GM21528 (cell line): ENCODE measurements at regions not wholly inside any gene's neighbourhood (a gene's known extent, or its start where the extent isn't known, plus 50 kb on each side); places are given as distances from the start of the nearest gene placed in this dataset.
"Not testable (repeated sequence)": the region's sequence is repeated elsewhere in the genome, so short reads cannot be mapped to it uniquely, and the experiment has no call there.

ENCODE experiments used
- ATAC-seq: cut with Tn5 transposase; IDR thresholded peaks from one replicate; pipeline ENCODE4 v1.9.1; 2021; ENCODE audit warnings: mild to moderate bottlenecking, moderate library complexity; ENCODE audit not compliant: unreplicated experiment, low FRiP score

DNA sequence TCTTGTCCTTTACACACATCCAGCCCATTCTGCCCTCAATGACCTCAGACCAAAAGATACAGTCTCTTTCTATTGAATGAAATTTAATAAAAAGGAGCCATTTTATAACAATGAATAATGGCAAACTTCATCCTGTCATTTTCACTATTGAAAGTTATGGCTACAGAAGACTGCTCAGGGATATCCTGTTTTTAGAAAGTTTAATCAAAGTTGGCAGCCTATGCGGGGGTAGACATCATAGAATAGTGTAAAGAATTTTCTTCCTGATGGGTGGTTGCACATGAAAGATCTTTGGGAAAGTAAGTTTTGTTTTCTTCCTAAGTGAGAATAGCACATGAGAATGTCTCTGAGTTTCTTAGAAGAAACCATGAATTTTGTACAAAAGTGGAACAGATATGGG lies 670.4 kb upstream of the CDH6 start:
- ATAC-seq = no peak

GRCh38 chr5:30505014-30505886 lies 688.2 kb upstream of the CDH6 start:
- no peak for ATAC-seq

DNA sequence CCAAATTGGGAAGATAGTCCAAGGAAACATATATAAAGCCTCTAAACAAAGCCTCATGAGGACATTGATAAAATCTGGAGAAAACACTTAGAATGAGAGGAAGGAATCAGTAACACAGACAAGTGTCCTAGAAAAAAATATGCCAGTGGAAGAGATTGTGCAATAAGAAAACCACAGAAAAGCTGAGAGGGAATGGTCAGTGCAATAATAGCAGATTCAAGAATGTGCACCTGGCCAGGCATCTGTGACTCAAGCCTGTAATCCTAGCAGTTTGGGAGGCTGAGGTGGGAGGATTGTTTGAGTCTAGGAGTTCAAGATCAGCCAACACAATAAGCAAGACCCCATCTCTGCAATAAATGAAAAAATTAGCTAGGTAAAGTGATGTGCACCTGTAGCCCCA lies 691.2 kb upstream of the CDH6 start:
- ATAC-seq = no peak

DNA sequence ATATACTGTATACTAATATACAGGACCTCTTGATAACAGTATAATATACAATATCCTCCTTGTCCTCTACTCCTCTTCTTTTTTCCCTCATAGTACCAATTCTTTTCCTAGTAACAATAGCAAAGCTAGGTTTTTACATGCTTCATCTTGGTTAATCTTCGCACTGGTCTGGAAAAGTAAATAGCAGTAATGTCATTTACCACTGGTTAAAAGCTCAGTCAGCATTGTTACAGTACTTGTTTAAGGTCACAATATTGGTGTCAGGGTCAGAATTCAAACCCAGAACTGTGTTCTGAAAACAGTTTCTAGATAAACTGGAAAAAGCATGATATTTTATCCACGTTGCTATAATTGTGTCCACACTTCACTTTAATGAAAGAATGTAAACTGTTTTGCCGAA lies 692.4 kb upstream of the CDH6 start:
- ATAC-seq = no peak

- no peak for ATAC-seq
Measured at GRCh38 chr5:30500513-30500912, 693.0 kb upstream of the CDH6 start.

GRCh38 chr5:30499402-30499801 lies 694.1 kb upstream of the CDH6 start:
- ATAC-seq = no peak

DNA sequence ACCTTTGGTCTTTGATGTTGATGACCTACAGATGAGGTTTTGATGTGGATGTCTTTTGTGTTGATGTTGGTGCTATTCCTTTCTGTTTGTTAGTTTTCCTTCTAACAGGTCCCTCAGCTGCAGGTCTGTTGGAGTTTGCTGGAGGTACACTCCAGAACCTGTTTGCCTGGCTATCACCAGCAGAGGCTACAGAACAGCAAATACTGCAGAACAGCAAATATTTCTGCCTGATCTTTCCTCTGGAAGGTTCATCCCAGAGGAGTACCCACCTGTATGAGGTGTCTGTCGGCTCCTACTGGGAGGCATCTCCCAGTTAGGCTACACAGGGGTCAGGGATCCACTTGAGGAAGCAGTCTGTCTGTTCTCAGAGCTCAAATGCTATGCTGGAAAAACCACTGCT lies 694.5 kb upstream of the CDH6 start:
- ATAC-seq = no peak

DNA sequence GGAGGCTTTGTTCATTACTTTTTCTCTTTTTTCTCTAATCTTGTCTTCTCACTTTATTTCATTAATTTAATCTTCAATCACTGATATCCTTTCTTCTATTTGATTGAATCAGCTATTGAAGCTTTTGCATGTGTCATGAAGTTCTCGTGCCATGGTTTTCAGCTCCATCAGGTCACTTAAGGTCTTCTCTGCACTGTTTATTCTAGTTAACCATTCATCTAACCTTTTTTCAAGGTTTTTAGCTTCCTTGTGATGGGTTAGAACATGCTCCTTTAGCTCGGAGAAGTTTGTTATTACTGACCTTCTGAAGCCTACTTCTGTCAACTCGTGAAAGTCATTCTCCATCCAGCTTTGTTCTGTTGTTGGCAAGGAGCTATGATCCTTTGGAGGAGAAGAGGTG lies 695.0 kb upstream of the CDH6 start:
- not testable (repeated sequence) for ATAC-seq

GRCh38 chr5:30494113-30494512 lies 699.4 kb upstream of the CDH6 start:
- not testable (repeated sequence) for ATAC-seq

GRCh38 chr5:30479104-30479503 lies 714.4 kb upstream of the CDH6 start:
- no peak for ATAC-seq

GRCh38 chr5:30475429-30475828 lies 718.1 kb upstream of the CDH6 start:
- no peak for ATAC-seq

DNA sequence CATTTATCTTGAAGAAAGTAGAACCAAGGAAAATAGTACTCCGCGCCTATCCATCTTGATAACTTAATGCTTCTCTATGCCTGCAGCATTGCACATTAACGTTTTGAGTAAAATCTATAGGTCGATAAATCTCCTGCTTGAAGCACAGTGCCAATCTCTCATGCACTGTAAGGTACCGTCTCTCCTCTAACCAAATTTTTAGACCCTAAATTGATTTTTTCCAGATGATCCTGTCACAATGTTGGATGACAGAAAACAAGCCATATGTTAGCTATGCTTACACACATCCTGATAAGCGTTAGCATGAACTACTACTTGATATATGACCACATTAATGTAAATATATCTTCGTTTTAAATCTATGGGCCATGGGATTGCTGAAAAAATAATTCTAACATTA lies 723.8 kb upstream of the CDH6 start:
- no peak for ATAC-seq

- no peak for ATAC-seq
Measured at GRCh38 chr5:30458681-30459080, 734.8 kb upstream of the CDH6 start.

DNA sequence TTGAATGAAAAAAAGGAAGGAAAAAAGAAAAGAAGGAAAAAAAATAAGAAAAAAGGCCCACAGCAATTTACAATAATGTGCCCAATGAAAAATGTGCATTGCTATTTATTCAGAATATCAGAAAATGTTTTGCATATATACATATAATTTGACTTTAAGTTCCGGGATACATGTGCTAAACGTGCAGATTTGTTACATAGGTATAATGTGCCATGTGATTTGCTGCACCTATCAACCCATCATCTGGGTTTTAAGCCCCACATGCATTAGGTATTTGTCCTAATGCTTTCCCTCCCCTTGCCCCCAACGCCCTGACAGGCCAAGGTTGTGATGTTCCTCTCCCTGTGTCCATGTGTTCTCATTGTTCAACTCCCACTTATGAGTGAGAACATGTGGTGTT lies 738.0 kb upstream of the CDH6 start:
- not testable (repeated sequence) for ATAC-seq

DNA sequence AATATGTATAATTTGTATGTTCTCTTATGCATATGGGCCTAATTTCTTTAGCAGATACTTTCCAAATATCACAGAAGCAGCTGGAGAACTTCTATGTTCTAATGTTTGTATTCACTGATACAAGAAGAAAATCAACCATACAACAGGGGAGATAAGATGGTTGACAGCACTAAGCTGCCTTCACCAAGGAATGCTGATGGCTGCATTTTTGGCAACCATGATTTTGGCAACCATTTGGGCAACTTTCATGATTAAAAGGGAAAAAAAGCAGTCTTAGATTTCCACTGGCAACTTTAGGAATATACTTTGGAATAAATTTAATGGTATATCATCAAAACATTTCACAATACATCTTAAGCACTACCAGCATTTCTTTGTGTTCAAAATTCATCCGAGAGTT lies 740.3 kb upstream of the CDH6 start:
- no peak for ATAC-seq

DNA sequence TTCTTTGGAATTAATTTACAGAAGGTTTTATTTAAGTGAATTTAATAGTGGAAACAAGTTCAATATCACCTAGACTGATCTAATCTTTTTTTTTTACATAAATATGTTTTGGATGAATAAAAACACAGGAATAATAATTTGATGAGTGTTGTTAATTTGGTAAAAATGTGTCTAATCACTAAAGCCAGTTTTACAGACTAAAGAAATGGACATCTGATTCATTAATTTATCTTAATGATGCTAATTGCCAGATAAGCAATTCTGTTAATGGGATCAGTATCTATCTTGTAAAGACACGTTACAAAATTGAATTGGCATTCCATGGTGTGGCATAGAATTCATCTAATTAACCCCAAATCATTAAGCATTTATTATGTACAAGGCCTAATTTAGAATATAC lies 743.3 kb upstream of the CDH6 start:
- no peak for ATAC-seq

DNA sequence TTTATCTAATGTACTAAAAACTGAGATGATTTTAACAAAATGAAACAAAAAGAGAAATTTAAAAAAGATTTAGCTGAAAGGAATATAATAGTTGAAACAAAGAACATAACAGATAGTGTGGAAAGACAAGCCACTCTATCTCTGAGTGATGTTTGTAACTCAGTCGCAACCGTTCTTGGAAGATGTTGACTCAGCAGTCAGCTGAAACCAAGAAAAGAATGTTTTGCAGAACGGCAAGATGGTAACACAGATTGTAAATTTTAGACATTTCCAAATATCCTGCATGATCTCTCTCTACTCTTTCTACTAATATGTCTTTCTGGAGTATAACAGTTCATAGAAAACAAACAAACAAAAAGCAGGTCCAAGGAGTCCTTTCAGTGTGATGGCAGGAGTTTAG lies 746.1 kb upstream of the CDH6 start:
- no peak for ATAC-seq

GRCh38 chr5:30446456-30446855 lies 747.0 kb upstream of the CDH6 start:
- ATAC-seq = no peak

DNA sequence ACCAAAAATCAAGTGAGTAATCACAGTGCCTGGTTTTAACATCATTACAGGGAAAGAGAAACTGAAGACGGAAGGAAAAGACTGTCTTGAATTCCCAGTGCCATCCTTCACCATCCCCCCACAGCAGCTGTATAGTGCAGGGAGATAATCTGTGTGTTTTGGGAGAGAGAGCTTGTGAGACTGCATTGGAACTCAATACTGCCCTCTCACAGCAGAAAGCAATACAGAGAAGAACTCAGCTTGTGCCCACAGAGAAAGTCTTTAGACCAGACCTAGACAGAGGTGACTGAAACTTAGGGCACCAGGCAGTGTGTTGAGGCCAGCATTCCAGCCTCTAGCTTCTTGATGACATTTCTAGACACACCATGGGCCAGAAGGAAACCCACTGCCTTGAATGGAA lies 754.7 kb upstream of the CDH6 start:
- no peak for ATAC-seq

GRCh38 chr5:30436691-30437090 lies 756.8 kb upstream of the CDH6 start:
- no peak for ATAC-seq

GRCh38 chr5:30428866-30429407 lies 764.5 kb upstream of the CDH6 start:
- ATAC-seq = not testable (repeated sequence)

GRCh38 chr5:30414078-30414477 lies 779.4 kb upstream of the CDH6 start:
- ATAC-seq = no peak
